Astrocyte (in vitro differentiated cells and primary cell): ENCODE measurements at regions not wholly inside any gene's neighbourhood (a gene's known extent, or its start where the extent isn't known, plus 50 kb on each side); places are given as distances from the start of the nearest gene placed in this dataset.
A peak's percentile ranks its signal among the peaks of the same experiment; 100 is the strongest.

ENCODE experiments used
- DNase-seq: peaks from one replicate; pipeline ENCODE4 v3.0.0-alpha.2; 2010; ENCODE audit warnings: low read depth
- FAIRE-seq: peaks from 2 replicates; lab custom pipeline; 2011; peaks lifted over from hg19 to GRCh38; lab: Jason Lieb, UNC
- H2AFZ ChIP-seq: 2 replicates; pipeline ENCODE4 v1.6.0; 2012; ENCODE audit warnings: low read depth, low read length, inconsistent platforms
- H3K27ac ChIP-seq: 2 replicates; pipeline ENCODE4 v1.5.1; 2011; ENCODE audit warnings: low read depth, low read length, inconsistent platforms
- H3K27me3 ChIP-seq: 2 replicates; pipeline ENCODE4 v1.6.0; 2011; ENCODE audit warnings: low read length, inconsistent platforms; ENCODE audit not compliant: insufficient read depth
- H3K36me3 ChIP-seq: 2 replicates; pipeline ENCODE4 v1.5.1; 2011; ENCODE audit warnings: low read length, inconsistent platforms; ENCODE audit not compliant: insufficient read depth
- H3K4me1 ChIP-seq: 2 replicates; pipeline ENCODE4 v1.5.1; 2011; ENCODE audit warnings: low read length, inconsistent platforms; ENCODE audit not compliant: insufficient read depth
- H3K4me2 ChIP-seq: 2 replicates; pipeline ENCODE4 v1.6.0; 2012; ENCODE audit warnings: low read length, inconsistent platforms
- H3K4me3 ChIP-seq: 2 replicates; pipeline ENCODE4 v1.5.1; 2011; ENCODE audit warnings: low read depth, mild to moderate bottlenecking, low read length, inconsistent platforms; ENCODE audit not compliant: insufficient read depth
- H3K79me2 ChIP-seq: 2 replicates; pipeline ENCODE4 v1.6.0; 2012; ENCODE audit warnings: mild to moderate bottlenecking, low read length, inconsistent platforms; ENCODE audit not compliant: insufficient read depth
- H3K9ac ChIP-seq: 2 replicates; pipeline ENCODE4 v1.6.0; 2012; ENCODE audit warnings: mild to moderate bottlenecking, low read length, inconsistent platforms
- H3K9me3 ChIP-seq: 2 replicates; pipeline ENCODE4 v1.5.1; 2012; ENCODE audit warnings: low read depth, mild to moderate bottlenecking, low read length, inconsistent platforms; ENCODE audit not compliant: insufficient read depth
- H4K20me1 ChIP-seq: 2 replicates; pipeline ENCODE4 v1.6.0; 2012; ENCODE audit warnings: low read length, inconsistent platforms; ENCODE audit not compliant: insufficient read depth
- H3K27ac Mint-ChIP-seq: one replicate; pipeline ENCODE4 v1.8.0; 2021; ENCODE audit warnings: mild to moderate bottlenecking, mixed read lengths; ENCODE audit not compliant: unreplicated experiment
- H3K27me3 Mint-ChIP-seq: one replicate; pipeline ENCODE4 v1.8.0; 2021; ENCODE audit warnings: low read depth, mixed read lengths; ENCODE audit not compliant: unreplicated experiment
- H3K36me3 Mint-ChIP-seq: one replicate; pipeline ENCODE4 v1.8.0; 2021; ENCODE audit warnings: low read depth, mixed read lengths; ENCODE audit not compliant: unreplicated experiment
- H3K4me1 Mint-ChIP-seq: one replicate; pipeline ENCODE4 v1.8.0; 2021; ENCODE audit warnings: low read depth, mixed read lengths; ENCODE audit not compliant: unreplicated experiment
- H3K4me3 Mint-ChIP-seq: one replicate; pipeline ENCODE4 v1.8.0; 2021; ENCODE audit warnings: mild to moderate bottlenecking, moderate library complexity, mixed read lengths; ENCODE audit not compliant: unreplicated experiment
- H3K9me3 Mint-ChIP-seq: one replicate; pipeline ENCODE4 v1.8.0; 2021; ENCODE audit warnings: mild to moderate bottlenecking, mixed read lengths; ENCODE audit not compliant: unreplicated experiment
- CTCF ChIP-seq: IDR thresholded peaks from 2 replicates; pipeline ENCODE4 v1.5.1; 2011; ENCODE audit warnings: low read depth, mild to moderate bottlenecking, inconsistent platforms, low read length, moderate library complexity; ENCODE audit not compliant: insufficient read depth
- EZH2 ChIP-seq: IDR thresholded peaks from 2 replicates; pipeline ENCODE4 v1.6.1; 2012; ENCODE audit warnings: mild to moderate bottlenecking, low read length, inconsistent platforms; ENCODE audit not compliant: insufficient read depth

- H3K4me3 ChIP-seq, result no peak overlapping the region
- no peaks in the 10 kb centered on the region for H3K27me3 ChIP-seq
- FAIRE-seq (no peak), DNase-seq (no peak)
- peaks cover 9% of the 10 kb centered on the region for H3K4me1 ChIP-seq
- TF ChIP-seq EZH2, result no peak
- no peak for TF ChIP-seq CTCF
- Mint-ChIP-seq H3K27ac (no peak overlapping the region), H3K36me3 (no peaks in the 10 kb centered on the region), H3K9me3 (no peaks in the 10 kb centered on the region), H3K4me3 (no peak overlapping the region), H3K27me3 (no peaks in the 10 kb centered on the region), H3K4me1 (peaks cover 24% of the 10 kb centered on the region)
- H4K20me1 ChIP-seq, result no peaks in the 10 kb centered on the region
- H3K4me2 ChIP-seq, result no peak overlapping the region
- no peak overlapping the region for H3K9ac ChIP-seq
- H3K9me3 ChIP-seq, result no peaks in the 10 kb centered on the region
- H3K27ac ChIP-seq, result no peak overlapping the region
- H3K79me2 ChIP-seq, result no peaks in the 10 kb centered on the region
- H2AFZ ChIP-seq, result no peak overlapping the region
- H3K36me3 ChIP-seq, result no peaks in the 10 kb centered on the region
Measured at GRCh38 chr17:71495420-71495819, 625.4 kb upstream of the SOX9 start.

GRCh38 chr17:71496552-71496951 is 624.3 kb upstream of the SOX9 start:
- Histone ChIP-seq H3K4me3 (no peak overlapping the region), H3K27me3 (no peaks in the 10 kb centered on the region), H3K9ac (no peak overlapping the region), H3K4me2 (no peak overlapping the region), H3K9me3 (no peaks in the 10 kb centered on the region), H3K79me2 (no peaks in the 10 kb centered on the region), H2AFZ (no peak overlapping the region), H3K4me1 (peaks cover 13% of the 10 kb centered on the region), H3K27ac (no peak overlapping the region), H4K20me1 (no peaks in the 10 kb centered on the region), H3K36me3 (no peaks in the 10 kb centered on the region)
- Mint-ChIP-seq H3K4me3 (no peak overlapping the region), H3K9me3 (no peaks in the 10 kb centered on the region), H3K36me3 (no peaks in the 10 kb centered on the region), H3K27me3 (no peaks in the 10 kb centered on the region), H3K4me1 (peaks cover 24% of the 10 kb centered on the region), H3K27ac (no peak overlapping the region)
- DNase-seq, result peak; percentile 45
- FAIRE-seq, result peak; percentile 84
- TF ChIP-seq EZH2 (no peak), CTCF (no peak)

GRCh38 chr17:71500761-71501555 is 619.9 kb upstream of the SOX9 start:
- no peaks in the 10 kb centered on the region for H3K27me3 Mint-ChIP-seq
- H3K4me3 Mint-ChIP-seq, result no peak overlapping the region
- Histone ChIP-seq H3K9me3 (no peaks in the 10 kb centered on the region), H4K20me1 (no peaks in the 10 kb centered on the region), H2AFZ (no peak overlapping the region), H3K9ac (no peak overlapping the region), H3K27me3 (no peaks in the 10 kb centered on the region), H3K4me1 (peaks cover 6% of the 10 kb centered on the region), H3K27ac (no peak overlapping the region), H3K4me3 (no peak overlapping the region), H3K79me2 (no peaks in the 10 kb centered on the region), H3K4me2 (no peak overlapping the region), H3K36me3 (no peaks in the 10 kb centered on the region)
- no peak for FAIRE-seq
- no peaks in the 10 kb centered on the region for H3K36me3 Mint-ChIP-seq
- DNase-seq, result peak; percentile 71
- TF ChIP-seq CTCF (no peak), EZH2 (no peak)
- no peak overlapping the region for H3K27ac Mint-ChIP-seq
- H3K4me1 Mint-ChIP-seq, result peaks cover 7% of the 10 kb centered on the region
- peaks cover 2% of the 10 kb centered on the region for H3K9me3 Mint-ChIP-seq
